K562 (cell line): ENCODE measurements at regions not wholly inside any gene's neighbourhood (a gene's known extent, or its start where the extent isn't known, plus 50 kb on each side); places are given as distances from the start of the nearest gene placed in this dataset.

Source experiments
- ATAC-seq: fragments of 200-7000 bp; cut with Tn5 transposase; 3 replicates; pipeline ENCODE4 v1.9.1; 2020; ENCODE audit warnings: moderate library complexity
- BruUV-seq: library from RNA; stranded (reverse); fragments of 400-500 nt; replicated peaks from 2 replicates; lab custom pipeline; 2021; lab: Mats Ljungman, UMichigan
- CTCF ChIA-PET: fragments of 300-600 bp; formaldehyde crosslinking; extraction: SDS; loops from one replicate; lab custom pipeline; 2021; ENCODE audit warnings: low intra/inter-chr PET ratio; lab: Yijun Ruan, JAX
- POLR2A ChIA-PET: fragments of 300-600, 350-650 bp; sonication (Branson Sonifier 250); formaldehyde crosslinking; extraction: SDS; loops from one replicate; lab custom pipeline; 2021; ENCODE audit warnings: antibody characterized with exemption, inconsistent platforms; lab: Yijun Ruan, JAX
- DNase-seq, 4 experiments: peaks; one replicate each; pipeline versions ENCODE4 v3.0.0 to v3.0.0-alpha.2; 2011 to 2018; ENCODE audit warnings: low spot score in 3 of 4, mixed read lengths in 3 of 4; ENCODE audit errors: extremely low read depth in 1 of 4
- FAIRE-seq: peaks from 2 replicates; lab custom pipeline; 2011; peaks lifted over from hg19 to GRCh38; lab: Jason Lieb, UNC
- H2AFZ ChIP-seq: 2 replicates; pipeline ENCODE4 v1.6.0; 2011; ENCODE audit warnings: low read depth, low read length, control low read depth, inconsistent platforms
- H3K27ac ChIP-seq: fragments of 200-600 bp; 3 replicates; pipeline ENCODE4 v1.8.0; 2011; ENCODE audit warnings: low read depth, mild to moderate bottlenecking, control low read depth, inconsistent platforms, low read length, moderate library complexity, mixed read lengths; ENCODE audit errors: extremely low read depth
- H3K27me3 ChIP-seq, 2 experiments: fragments of 300-600 bp in 1 of 2; 2 replicates in 1 of 2; 3 replicates in 1 of 2; pipeline versions ENCODE4 v1.6.0 to v1.8.0; 2011; ENCODE audit warnings: inconsistent platforms in 2 of 2, low read length in 2 of 2, mild to moderate bottlenecking in 1 of 2, mixed read lengths in 1 of 2, moderate library complexity in 1 of 2; ENCODE audit not compliant: control insufficient read depth in 2 of 2, insufficient read depth in 2 of 2
- H3K36me3 ChIP-seq: fragments of 300-600 bp; 3 replicates; pipeline ENCODE4 v1.8.0; 2011; ENCODE audit warnings: mild to moderate bottlenecking, low read length, inconsistent platforms; ENCODE audit not compliant: control insufficient read depth, insufficient read depth
- H3K4me1 ChIP-seq, 2 experiments: fragments of 200-600 bp in 1 of 2; replicated peaks in 1 of 2; 2 replicates in 1 of 2; 3 replicates in 1 of 2; pipeline versions ENCODE4 v1.5.1 to v1.8.0; 2011; ENCODE audit warnings: inconsistent platforms in 2 of 2, low read length in 2 of 2, mild to moderate bottlenecking in 1 of 2, mixed read lengths in 1 of 2, moderate library complexity in 1 of 2; ENCODE audit not compliant: control insufficient read depth in 2 of 2, insufficient read depth in 2 of 2
- H3K4me2 ChIP-seq: 2 replicates; pipeline ENCODE4 v1.6.1; 2011; ENCODE audit warnings: low read length, control low read depth, inconsistent platforms, mixed read lengths; ENCODE audit not compliant: insufficient read depth
- H3K4me3 ChIP-seq: fragments of 200-600 bp; sonication (generic), shearing (Covaris generic); 2 replicates; pipeline ENCODE4 v1.5.1; 2016; ENCODE audit warnings: control low read depth, inconsistent platforms
- H3K79me2 ChIP-seq: fragments of 200-600 bp; 3 replicates; pipeline ENCODE4 v1.8.0; 2011; ENCODE audit warnings: low read length, inconsistent platforms; ENCODE audit not compliant: control insufficient read depth, insufficient read depth
- H3K9ac ChIP-seq, 2 experiments: 2 replicates each; pipeline versions ENCODE4 v1.6.0 to v1.6.1; 2011; ENCODE audit warnings: low read depth in 2 of 2, low read length in 2 of 2, control low read depth in 1 of 2, inconsistent platforms in 1 of 2, mild to moderate bottlenecking in 1 of 2, mixed read lengths in 1 of 2; ENCODE audit not compliant: insufficient read depth in 1 of 2
- H3K9me1 ChIP-seq: one replicate; pipeline ENCODE4 v1.6.0; 2011; ENCODE audit warnings: inconsistent platforms, mild to moderate bottlenecking, low read length, moderate library complexity; ENCODE audit not compliant: control insufficient read depth, insufficient read depth
- H3K9me3 ChIP-seq: replicated peaks from 2 replicates; pipeline ENCODE4 v1.5.1; 2011; ENCODE audit warnings: low read depth, low read length, inconsistent platforms; ENCODE audit not compliant: control insufficient read depth, insufficient read depth
- H4K20me1 ChIP-seq: replicated peaks from 2 replicates; pipeline ENCODE4 v1.6.1; 2011; ENCODE audit warnings: low read length, inconsistent platforms, mixed read lengths; ENCODE audit not compliant: control insufficient read depth, insufficient read depth
- CBX1 ChIP-seq: sonication (generic); IDR thresholded peaks from 2 replicates; pipeline ENCODE4 v1.6.1; 2016; ENCODE audit warnings: antibody characterized with exemption, low read depth, mild to moderate bottlenecking
- MCM2 ChIP-seq: fragments of 450-650 bp; IDR thresholded peaks from 2 replicates; pipeline ENCODE4 v1.6.1; 2017; ENCODE audit warnings: low read depth, mild to moderate bottlenecking
- MTA3 ChIP-seq: fragments of 450-650 bp; formaldehyde crosslinking; IDR thresholded peaks from 2 replicates; pipeline ENCODE4 v1.6.1; 2017; ENCODE audit warnings: mild to moderate bottlenecking, borderline replicate concordance
- NR2F6 ChIP-seq: fragments of 450-650 bp; formaldehyde crosslinking; IDR thresholded peaks from 2 replicates; pipeline ENCODE4 v1.4.0; 2020; ENCODE audit warnings: mild to moderate bottlenecking
- PATZ1 ChIP-seq: fragments of 250-450 bp; sonication (Bioruptor Pico); IDR thresholded peaks from 2 replicates; pipeline ENCODE4 v1.5.0; 2020; ENCODE audit warnings: mild to moderate bottlenecking, borderline replicate concordance
- RBM25 ChIP-seq: fragments of 200-400 bp; formaldehyde crosslinking; IDR thresholded peaks from 2 replicates; pipeline ENCODE4 v1.6.1; 2018; ENCODE audit warnings: low read length, low read depth, moderate library complexity; ENCODE audit not compliant: severe bottlenecking
- TRIM28 ChIP-seq: fragments of 450-650 bp; IDR thresholded peaks from 2 replicates; pipeline ENCODE4 v1.6.1; 2017
- ZNF212 ChIP-seq: fragments of 450-650 bp; formaldehyde crosslinking; IDR thresholded peaks from 2 replicates; pipeline ENCODE4 v1.4.0; 2020; ENCODE audit warnings: mild to moderate bottlenecking
- WGBS: fragments of 100-300 bp; shearing (Covaris generic); methylation state at CpG from one replicate; pipeline ENCODE4 v1.1.6; 2016; ENCODE audit warnings: low coverage, mixed read lengths; ENCODE audit not compliant: insufficient coverage; ENCODE audit errors: missing lambda C conversion rate; 5-methylcytosine and 5-hydroxymethylcytosine counted together
- in situ Hi-C: fragments of 300-500 bp; cut with MboI; formaldehyde crosslinking; loops from 4 replicates; pipeline ENCODE4 v1.15.0; 2018; ENCODE audit warnings: inconsistent platforms, mixed read lengths
- intact Hi-C: fragments of 100-400 bp; cut with micrococcal nuclease; formaldehyde crosslinking; loops from 2 replicates; pipeline ENCODE4 v1.14.2; 2022

GRCh38 chr1:212500983-212501382, 68.3 kb downstream of the NENF start:
- TF ChIP-seq RBM25 = no peak
- TF ChIP-seq NR2F6 (CRISPR knock-in tag) = no peak
- H3K9me1 ChIP-seq = peaks cover 3% of the 10 kb centered on the region
- peaks cover 25 to 60% of the 10 kb centered on the region in 2 experiments for H3K27me3 ChIP-seq
- in situ Hi-C loops (no loop called here), intact Hi-C loops (no loop called here)
- WGBS = 11% methylated on average over 1 of the region's 1 CpG
- no peak overlapping the region for H2AFZ ChIP-seq
- no peak overlapping the region for H3K4me3 ChIP-seq
- H3K36me3 ChIP-seq = no peaks in the 10 kb centered on the region
- H3K27ac ChIP-seq = no peak overlapping the region
- no peaks in the 10 kb centered on the region for H3K79me2 ChIP-seq
- no peak for DNase-seq
- no peaks in the 10 kb centered on the region for H4K20me1 ChIP-seq
- no peak for ATAC-seq
- ChIA-PET POLR2A (interaction anchor here (0.6 to 0.9 kb wide), 3 partner anchors 9 to 48 kb away, joined by 3 read pairs; no protein-coding TSS in a partner anchor), CTCF (interaction anchor here (0.5 kb wide), 1 partner anchor 159 kb away, joined by 4 read pairs; no protein-coding TSS in a partner anchor)
- no peak overlapping the region for H3K4me2 ChIP-seq
- H3K9ac ChIP-seq = no peak overlapping the region
- H3K9me3 ChIP-seq = no peaks in the 10 kb centered on the region
- H3K4me1 ChIP-seq = peaks cover 0 to 6% of the 10 kb centered on the region in 2 experiments; a peak in 3 of 5 replicates
- no peak for FAIRE-seq
- no TSS peak for BruUV-seq

GRCh38 chr1:212503714-212504113, 71.0 kb downstream of the NENF start:
- intact Hi-C loops (no loop called here), in situ Hi-C loops (no loop called here)
- WGBS = 6% methylated on average over 3 of the region's 3 CpGs
- ChIA-PET POLR2A (interaction anchor here (0.6 to 1.2 kb wide), 4 partner anchors 15 to 29 kb away, joined by 3 to 4 read pairs (median 4); no protein-coding TSS in a partner anchor), CTCF (no interaction called here)
- no TSS peak for BruUV-seq
- no peak overlapping the region for H3K4me2 ChIP-seq
- H3K27ac ChIP-seq = no peak overlapping the region
- ATAC-seq (peak; percentile 84), FAIRE-seq (no peak), DNase-seq (peak in 3 of 4 experiments; percentile 18 to 62 (median 56))
- H2AFZ ChIP-seq = peak overlapping the region; percentile 16; the same call in 1 of the 2 replicates
- no peaks in the 10 kb centered on the region for H3K36me3 ChIP-seq
- H3K9me3 ChIP-seq = no peaks in the 10 kb centered on the region
- no peaks in the 10 kb centered on the region for H4K20me1 ChIP-seq
- no peak overlapping the region for H3K4me3 ChIP-seq
- H3K4me1 ChIP-seq = peaks cover 0 to 1% of the 10 kb centered on the region in 2 experiments; a peak in 2 of 5 replicates
- H3K27me3 ChIP-seq = peaks cover 9 to 34% of the 10 kb centered on the region in 2 experiments
- H3K79me2 ChIP-seq = no peaks in the 10 kb centered on the region
- peaks cover 3% of the 10 kb centered on the region for H3K9me1 ChIP-seq
- H3K9ac ChIP-seq = no peak overlapping the region
- TF ChIP-seq MCM2 (no peak), TRIM28 (no peak), CBX1 (no peak), PATZ1 (CRISPR knock-in tag) (no peak), ZNF212 (no peak), MTA3 (no peak)
